K562 (cell line): ENCODE measurements at regions not wholly inside any gene's neighbourhood (a gene's known extent, or its start where the extent isn't known, plus 50 kb on each side); places are given as distances from the start of the nearest gene placed in this dataset.

Experiments
- ATAC-seq: fragments of 200-7000 bp; cut with Tn5 transposase; 3 replicates; pipeline ENCODE4 v1.9.1; 2020; ENCODE audit warnings: moderate library complexity
- BruUV-seq: library from RNA; stranded (reverse); fragments of 400-500 nt; replicated peaks from 2 replicates; lab custom pipeline; 2021; lab: Mats Ljungman, UMichigan
- CTCF ChIA-PET: fragments of 300-600 bp; formaldehyde crosslinking; extraction: SDS; loops from one replicate; lab custom pipeline; 2021; ENCODE audit warnings: low intra/inter-chr PET ratio; lab: Yijun Ruan, JAX
- POLR2A ChIA-PET: fragments of 300-600, 350-650 bp; sonication (Branson Sonifier 250); formaldehyde crosslinking; extraction: SDS; loops from one replicate; lab custom pipeline; 2021; ENCODE audit warnings: antibody characterized with exemption, inconsistent platforms; lab: Yijun Ruan, JAX
- DNase-seq, 4 experiments: peaks; one replicate each; pipeline versions ENCODE4 v3.0.0 to v3.0.0-alpha.2; 2011 to 2018; ENCODE audit warnings: low spot score in 3 of 4, mixed read lengths in 3 of 4; ENCODE audit errors: extremely low read depth in 1 of 4
- FAIRE-seq: peaks from 2 replicates; lab custom pipeline; 2011; peaks lifted over from hg19 to GRCh38; lab: Jason Lieb, UNC
- H2AFZ ChIP-seq: 2 replicates; pipeline ENCODE4 v1.6.0; 2011; ENCODE audit warnings: low read depth, low read length, control low read depth, inconsistent platforms
- H3K27ac ChIP-seq: fragments of 200-600 bp; 3 replicates; pipeline ENCODE4 v1.8.0; 2011; ENCODE audit warnings: low read depth, mild to moderate bottlenecking, control low read depth, inconsistent platforms, low read length, moderate library complexity, mixed read lengths; ENCODE audit errors: extremely low read depth
- H3K27me3 ChIP-seq, 2 experiments: fragments of 300-600 bp in 1 of 2; 2 replicates in 1 of 2; 3 replicates in 1 of 2; pipeline versions ENCODE4 v1.6.0 to v1.8.0; 2011; ENCODE audit warnings: inconsistent platforms in 2 of 2, low read length in 2 of 2, mild to moderate bottlenecking in 1 of 2, mixed read lengths in 1 of 2, moderate library complexity in 1 of 2; ENCODE audit not compliant: control insufficient read depth in 2 of 2, insufficient read depth in 2 of 2
- H3K36me3 ChIP-seq: fragments of 300-600 bp; 3 replicates; pipeline ENCODE4 v1.8.0; 2011; ENCODE audit warnings: mild to moderate bottlenecking, low read length, inconsistent platforms; ENCODE audit not compliant: control insufficient read depth, insufficient read depth
- H3K4me1 ChIP-seq, 2 experiments: fragments of 200-600 bp in 1 of 2; replicated peaks in 1 of 2; 2 replicates in 1 of 2; 3 replicates in 1 of 2; pipeline versions ENCODE4 v1.5.1 to v1.8.0; 2011; ENCODE audit warnings: inconsistent platforms in 2 of 2, low read length in 2 of 2, mild to moderate bottlenecking in 1 of 2, mixed read lengths in 1 of 2, moderate library complexity in 1 of 2; ENCODE audit not compliant: control insufficient read depth in 2 of 2, insufficient read depth in 2 of 2
- H3K4me2 ChIP-seq: 2 replicates; pipeline ENCODE4 v1.6.1; 2011; ENCODE audit warnings: low read length, control low read depth, inconsistent platforms, mixed read lengths; ENCODE audit not compliant: insufficient read depth
- H3K4me3 ChIP-seq: fragments of 200-600 bp; sonication (generic), shearing (Covaris generic); 2 replicates; pipeline ENCODE4 v1.5.1; 2016; ENCODE audit warnings: control low read depth, inconsistent platforms
- H3K79me2 ChIP-seq: fragments of 200-600 bp; 3 replicates; pipeline ENCODE4 v1.8.0; 2011; ENCODE audit warnings: low read length, inconsistent platforms; ENCODE audit not compliant: control insufficient read depth, insufficient read depth
- H3K9ac ChIP-seq, 2 experiments: 2 replicates each; pipeline versions ENCODE4 v1.6.0 to v1.6.1; 2011; ENCODE audit warnings: low read depth in 2 of 2, low read length in 2 of 2, control low read depth in 1 of 2, inconsistent platforms in 1 of 2, mild to moderate bottlenecking in 1 of 2, mixed read lengths in 1 of 2; ENCODE audit not compliant: insufficient read depth in 1 of 2
- H3K9me1 ChIP-seq: one replicate; pipeline ENCODE4 v1.6.0; 2011; ENCODE audit warnings: inconsistent platforms, mild to moderate bottlenecking, low read length, moderate library complexity; ENCODE audit not compliant: control insufficient read depth, insufficient read depth
- H3K9me3 ChIP-seq: replicated peaks from 2 replicates; pipeline ENCODE4 v1.5.1; 2011; ENCODE audit warnings: low read depth, low read length, inconsistent platforms; ENCODE audit not compliant: control insufficient read depth, insufficient read depth
- H4K20me1 ChIP-seq: replicated peaks from 2 replicates; pipeline ENCODE4 v1.6.1; 2011; ENCODE audit warnings: low read length, inconsistent platforms, mixed read lengths; ENCODE audit not compliant: control insufficient read depth, insufficient read depth
- LCOR ChIP-seq: sonication (generic); formaldehyde crosslinking; IDR thresholded peaks from 2 replicates; pipeline ENCODE4 v1.8.0; 2022; ENCODE audit warnings: mild to moderate bottlenecking, missing genetic modification reagents
- NCOR1 ChIP-seq: fragments of 450-650 bp; IDR thresholded peaks from 2 replicates; pipeline ENCODE4 v1.6.1; 2016; ENCODE audit warnings: mild to moderate bottlenecking, moderate library complexity
- NFE2 ChIP-seq: IDR thresholded peaks from 2 replicates; pipeline ENCODE4 v1.6.1; 2014; ENCODE audit warnings: antibody characterized with exemption, low read depth
- NR2C2 ChIP-seq, 2 experiments: fragments of 200-800 bp in 1 of 2; sonication (Bioruptor generic) in 1 of 2; sonication (generic) in 1 of 2; formaldehyde crosslinking in 1 of 2; IDR thresholded peaks; 2 replicates each; pipeline versions ENCODE4 v1.6.1 to v1.8.0; 2016 to 2022; ENCODE audit warnings: mild to moderate bottlenecking in 1 of 2, missing compliant biosample characterization in 1 of 2, missing genetic modification characterization in 1 of 2, missing genetic modification reagents in 1 of 2
- XRCC4 ChIP-seq: IDR thresholded peaks from one replicate; pipeline ENCODE4 v1.6.1; 2011; ENCODE audit not compliant: insufficient read depth, insufficient read length; ENCODE audit errors: extremely low read depth
- ZNF354B ChIP-seq: fragments of 250-450 bp; sonication (Bioruptor Pico); IDR thresholded peaks from 2 replicates; pipeline ENCODE4 v1.4.0; 2020
- ZNF77 ChIP-seq: fragments of 250-450 bp; sonication (Bioruptor Pico); IDR thresholded peaks from 2 replicates; pipeline ENCODE4 v1.5.0; 2020
- ZZZ3 ChIP-seq: fragments of 450-650 bp; IDR thresholded peaks from 2 replicates; pipeline ENCODE4 v1.6.1; 2016; ENCODE audit warnings: antibody characterized with exemption, mild to moderate bottlenecking, moderate library complexity
- WGBS: fragments of 100-300 bp; shearing (Covaris generic); methylation state at CpG from one replicate; pipeline ENCODE4 v1.1.6; 2016; ENCODE audit warnings: low coverage, mixed read lengths; ENCODE audit not compliant: insufficient coverage; ENCODE audit errors: missing lambda C conversion rate; 5-methylcytosine and 5-hydroxymethylcytosine counted together
- in situ Hi-C: fragments of 300-500 bp; cut with MboI; formaldehyde crosslinking; loops from 4 replicates; pipeline ENCODE4 v1.15.0; 2018; ENCODE audit warnings: inconsistent platforms, mixed read lengths
- intact Hi-C: fragments of 100-400 bp; cut with micrococcal nuclease; formaldehyde crosslinking; loops from 2 replicates; pipeline ENCODE4 v1.14.2; 2022
- TF ChIP-seq, protein P1 (sequence below), 2 experiments: fragments of 450-650 bp; IDR thresholded peaks; 2 replicates each; pipeline ENCODE4 v1.6.1; 2018; ENCODE audit warnings: mild to moderate bottlenecking in 2 of 2, low read depth in 1 of 2; ENCODE audit not compliant: partially characterized antibody in 2 of 2
- TF ChIP-seq, protein P2 (sequence below), 2 experiments: fragments of 450-650 bp in 1 of 2; sonication (generic) in 1 of 2; formaldehyde crosslinking in 1 of 2; IDR thresholded peaks; 2 replicates each; pipeline versions ENCODE4 v1.7.1 to v1.9.0; 2016 to 2022; ENCODE audit warnings: inconsistent platforms in 1 of 2, mild to moderate bottlenecking in 1 of 2, missing genetic modification reagents in 1 of 2

DNA sequence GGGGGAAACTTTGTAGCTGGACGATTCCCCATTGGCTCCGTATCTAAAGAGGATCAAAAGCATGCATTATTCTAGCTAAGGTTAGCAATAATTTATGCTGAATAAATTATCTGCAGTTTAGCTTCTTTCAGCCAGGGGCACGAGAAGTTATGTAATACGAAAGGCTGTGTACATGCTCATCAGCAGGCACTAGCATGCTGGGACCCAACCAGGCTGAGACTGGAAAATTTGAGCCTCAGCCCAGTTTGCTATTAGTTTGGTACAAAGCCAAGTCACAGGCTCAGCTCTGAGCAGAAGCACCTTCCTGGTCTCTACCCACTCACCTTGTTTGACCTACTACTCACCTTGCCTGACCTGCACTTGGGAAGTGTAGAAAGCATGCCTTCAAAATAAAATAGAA is 328.1 kb upstream of the ARID1B start:
- Histone ChIP-seq H3K9me1 (no peaks in the 10 kb centered on the region), H3K4me3 (no peak overlapping the region), H3K79me2 (no peaks in the 10 kb centered on the region), H3K36me3 (no peaks in the 10 kb centered on the region), H3K9me3 (no peaks in the 10 kb centered on the region), H3K27me3 (no peaks in the 10 kb centered on the region), H3K27ac (no peak overlapping the region), H3K9ac (no peak overlapping the region), H4K20me1 (no peaks in the 10 kb centered on the region), H3K4me1 (no peaks in the 10 kb centered on the region), H3K4me2 (no peak overlapping the region), H2AFZ (no peak overlapping the region)
- FAIRE-seq (no peak), ATAC-seq (no peak), DNase-seq (no peak)
- CTCF ChIA-PET = no interaction called here
- intact Hi-C loops (no loop called here), in situ Hi-C loops (no loop called here)
- POLR2A ChIA-PET = interaction anchor here (0.5 kb wide), 1 partner anchor 23 kb away, joined by 3 read pairs; no protein-coding TSS in a partner anchor
- no TSS peak for BruUV-seq
- WGBS = 0% methylated on average over 4 of the region's 4 CpGs
- TF ChIP-seq ZNF354B (CRISPR knock-in tag) (no peak), ZNF77 (CRISPR knock-in tag) (no peak), NCOR1 (no peak), ZZZ3 (no peak), NR2C2 (CRISPR knock-in tag; IDR thresholded peaks at IDR 0.05) (no peak), NR2C2 (tag; IDR thresholded peaks at IDR 0.05) (no peak), LCOR (CRISPR knock-in tag) (no peak), XRCC4 (no peak), NFE2 (no peak)
- TF ChIP-seq, protein P1, sequence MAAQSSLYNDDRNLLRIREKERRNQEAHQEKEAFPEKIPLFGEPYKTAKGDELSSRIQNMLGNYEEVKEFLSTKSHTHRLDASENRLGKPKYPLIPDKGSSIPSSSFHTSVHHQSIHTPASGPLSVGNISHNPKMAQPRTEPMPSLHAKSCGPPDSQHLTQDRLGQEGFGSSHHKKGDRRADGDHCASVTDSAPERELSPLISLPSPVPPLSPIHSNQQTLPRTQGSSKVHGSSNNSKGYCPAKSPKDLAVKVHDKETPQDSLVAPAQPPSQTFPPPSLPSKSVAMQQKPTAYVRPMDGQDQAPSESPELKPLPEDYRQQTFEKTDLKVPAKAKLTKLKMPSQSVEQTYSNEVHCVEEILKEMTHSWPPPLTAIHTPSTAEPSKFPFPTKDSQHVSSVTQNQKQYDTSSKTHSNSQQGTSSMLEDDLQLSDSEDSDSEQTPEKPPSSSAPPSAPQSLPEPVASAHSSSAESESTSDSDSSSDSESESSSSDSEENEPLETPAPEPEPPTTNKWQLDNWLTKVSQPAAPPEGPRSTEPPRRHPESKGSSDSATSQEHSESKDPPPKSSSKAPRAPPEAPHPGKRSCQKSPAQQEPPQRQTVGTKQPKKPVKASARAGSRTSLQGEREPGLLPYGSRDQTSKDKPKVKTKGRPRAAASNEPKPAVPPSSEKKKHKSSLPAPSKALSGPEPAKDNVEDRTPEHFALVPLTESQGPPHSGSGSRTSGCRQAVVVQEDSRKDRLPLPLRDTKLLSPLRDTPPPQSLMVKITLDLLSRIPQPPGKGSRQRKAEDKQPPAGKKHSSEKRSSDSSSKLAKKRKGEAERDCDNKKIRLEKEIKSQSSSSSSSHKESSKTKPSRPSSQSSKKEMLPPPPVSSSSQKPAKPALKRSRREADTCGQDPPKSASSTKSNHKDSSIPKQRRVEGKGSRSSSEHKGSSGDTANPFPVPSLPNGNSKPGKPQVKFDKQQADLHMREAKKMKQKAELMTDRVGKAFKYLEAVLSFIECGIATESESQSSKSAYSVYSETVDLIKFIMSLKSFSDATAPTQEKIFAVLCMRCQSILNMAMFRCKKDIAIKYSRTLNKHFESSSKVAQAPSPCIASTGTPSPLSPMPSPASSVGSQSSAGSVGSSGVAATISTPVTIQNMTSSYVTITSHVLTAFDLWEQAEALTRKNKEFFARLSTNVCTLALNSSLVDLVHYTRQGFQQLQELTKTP (IDR thresholded peaks at IDR 0.05; ENCODE audit: low read depth in 1 of 2, partially characterized antibody in 2 of 2) = no peak
- TF ChIP-seq, protein P2, sequence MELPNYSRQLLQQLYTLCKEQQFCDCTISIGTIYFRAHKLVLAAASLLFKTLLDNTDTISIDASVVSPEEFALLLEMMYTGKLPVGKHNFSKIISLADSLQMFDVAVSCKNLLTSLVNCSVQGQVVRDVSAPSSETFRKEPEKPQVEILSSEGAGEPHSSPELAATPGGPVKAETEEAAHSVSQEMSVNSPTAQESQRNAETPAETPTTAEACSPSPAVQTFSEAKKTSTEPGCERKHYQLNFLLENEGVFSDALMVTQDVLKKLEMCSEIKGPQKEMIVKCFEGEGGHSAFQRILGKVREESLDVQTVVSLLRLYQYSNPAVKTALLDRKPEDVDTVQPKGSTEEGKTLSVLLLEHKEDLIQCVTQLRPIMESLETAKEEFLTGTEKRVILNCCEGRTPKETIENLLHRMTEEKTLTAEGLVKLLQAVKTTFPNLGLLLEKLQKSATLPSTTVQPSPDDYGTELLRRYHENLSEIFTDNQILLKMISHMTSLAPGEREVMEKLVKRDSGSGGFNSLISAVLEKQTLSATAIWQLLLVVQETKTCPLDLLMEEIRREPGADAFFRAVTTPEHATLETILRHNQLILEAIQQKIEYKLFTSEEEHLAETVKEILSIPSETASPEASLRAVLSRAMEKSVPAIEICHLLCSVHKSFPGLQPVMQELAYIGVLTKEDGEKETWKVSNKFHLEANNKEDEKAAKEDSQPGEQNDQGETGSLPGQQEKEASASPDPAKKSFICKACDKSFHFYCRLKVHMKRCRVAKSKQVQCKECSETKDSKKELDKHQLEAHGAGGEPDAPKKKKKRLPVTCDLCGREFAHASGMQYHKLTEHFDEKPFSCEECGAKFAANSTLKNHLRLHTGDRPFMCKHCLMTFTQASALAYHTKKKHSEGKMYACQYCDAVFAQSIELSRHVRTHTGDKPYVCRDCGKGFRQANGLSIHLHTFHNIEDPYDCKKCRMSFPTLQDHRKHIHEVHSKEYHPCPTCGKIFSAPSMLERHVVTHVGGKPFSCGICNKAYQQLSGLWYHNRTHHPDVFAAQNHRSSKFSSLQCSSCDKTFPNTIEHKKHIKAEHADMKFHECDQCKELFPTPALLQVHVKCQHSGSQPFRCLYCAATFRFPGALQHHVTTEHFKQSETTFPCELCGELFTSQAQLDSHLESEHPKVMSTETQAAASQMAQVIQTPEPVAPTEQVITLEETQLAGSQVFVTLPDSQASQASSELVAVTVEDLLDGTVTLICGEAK (IDR thresholded peaks at IDR 0.05) = no peak
- TF ChIP-seq, protein P2 (CRISPR knock-in tag; IDR thresholded peaks at IDR 0.05) = no peak
